Testis (tissue), 2 donors: ENCODE measurements at regions not wholly inside any gene's neighbourhood (a gene's known extent, or its start where the extent isn't known, plus 50 kb on each side); places are given as distances from the start of the nearest gene placed in this dataset.

Experiments
- CTCF ChIP-seq, 3 experiments: fragments of 450-650 bp in 2 of 3; fragments of 200-600 bp in 1 of 3; sonication (generic) in 1 of 3; IDR thresholded peaks; one replicate each; pipeline ENCODE4 v1.5.1; 2016 to 2019; ENCODE audit warnings: antibody characterized with exemption in 3 of 3, mild to moderate bottlenecking in 2 of 3, moderate library complexity in 1 of 3
- POLR2A ChIP-seq: fragments of 450-650 bp; IDR thresholded peaks from one replicate; pipeline ENCODE4 v1.6.1; 2017; ENCODE audit warnings: antibody characterized with exemption, mild to moderate bottlenecking, moderate library complexity

GRCh38 chr20:60953321-60953720 lies 298.7 kb upstream of the CDH4 start:
- no peak for TF ChIP-seq POLR2A
- no peak for TF ChIP-seq CTCF (IDR thresholded peaks at IDR 0.05)
